ENCODE measurements at regions not wholly inside any gene's neighbourhood (a gene's known extent, or its start where the extent isn't known, plus 50 kb on each side); places are given as distances from the start of the nearest gene placed in this dataset.

- TF ChIP-seq POLR2A (IDR thresholded peaks at IDR 0.05) (no peak), CTCF (IDR thresholded peaks at IDR 0.05) (no peak)
These were observed 117.4 kb upstream of the LPP start for GRCh38 chr3:188036375-188037194.

All from thyroid gland (tissue), 4 donors.